OCI-LY7 (cell line): ENCODE measurements at regions not wholly inside any gene's neighbourhood (a gene's known extent, or its start where the extent isn't known, plus 50 kb on each side); places are given as distances from the start of the nearest gene placed in this dataset.

Source experiments
- BruUV-seq: library from RNA; stranded (reverse); fragments of 400-500 nt; replicated peaks from 2 replicates; lab custom pipeline; 2021; lab: Mats Ljungman, UMichigan
- CTCF ChIA-PET: fragments of 300-600 bp; sonication (Branson Sonifier 250); formaldehyde crosslinking; loops from one replicate; lab custom pipeline; 2022; ENCODE audit warnings: antibody characterized with exemption; ENCODE audit not compliant: unreplicated experiment; lab: Charles Lee
- POLR2A ChIA-PET: fragments of 300-600 bp; sonication (Branson Sonifier 250); formaldehyde crosslinking; loops from one replicate; lab custom pipeline; 2022; ENCODE audit warnings: antibody characterized with exemption; lab: Charles Lee
- DNase-seq: peaks from one replicate; pipeline ENCODE4 v3.0.0-alpha.2; 2015; ENCODE audit warnings: low spot score
- H2AFZ ChIP-seq: fragments of 200-600 bp; sonication (generic), shearing (Covaris generic); 2 replicates; pipeline ENCODE4 v1.6.1; 2014; ENCODE audit warnings: mild to moderate bottlenecking, antibody characterized with exemption, low read length, moderate library complexity
- H3K27ac ChIP-seq: fragments of 200-600 bp; sonication (generic); 2 replicates; pipeline ENCODE4 v1.5.1; 2014; ENCODE audit warnings: mixed run types, low read depth, mild to moderate bottlenecking, moderate library complexity, low read length, inconsistent platforms; ENCODE audit not compliant: poor library complexity, severe bottlenecking
- H3K36me3 ChIP-seq: fragments of 200-600 bp; sonication (generic); 2 replicates; pipeline ENCODE4 v1.6.1; 2014; ENCODE audit warnings: mild to moderate bottlenecking, antibody characterized with exemption, low read length, moderate library complexity, mixed read lengths; ENCODE audit not compliant: insufficient read depth
- H3K4me1 ChIP-seq: fragments of 200-600 bp; sonication (generic); 2 replicates; pipeline ENCODE4 v1.5.1; 2014; ENCODE audit warnings: mild to moderate bottlenecking, low read length; ENCODE audit not compliant: insufficient read depth, poor library complexity, severe bottlenecking
- H3K4me2 ChIP-seq: fragments of 200-600 bp; sonication (generic); 2 replicates; pipeline ENCODE4 v1.6.1; 2014; ENCODE audit warnings: mild to moderate bottlenecking, low read length
- H3K4me3 ChIP-seq: fragments of 200-600 bp; sonication (generic); 2 replicates; pipeline ENCODE4 v1.5.1; 2014; ENCODE audit warnings: mild to moderate bottlenecking, low read depth, low read length; ENCODE audit not compliant: poor library complexity, severe bottlenecking
- H3K79me2 ChIP-seq: fragments of 200-600 bp; sonication (generic); 2 replicates; pipeline ENCODE4 v1.6.1; 2016; ENCODE audit warnings: low read depth, mild to moderate bottlenecking, low read length, moderate library complexity, mixed read lengths; ENCODE audit not compliant: insufficient read depth
- H3K9me2 ChIP-seq: fragments of 200-600 bp; sonication (generic); 2 replicates; pipeline ENCODE4 v1.6.1; 2016; ENCODE audit warnings: mild to moderate bottlenecking, low read length, mixed read lengths; ENCODE audit not compliant: insufficient read depth
- H3K9me3 ChIP-seq: fragments of 200-600 bp; sonication (generic); 2 replicates; pipeline ENCODE4 v1.6.1; 2014; ENCODE audit warnings: mild to moderate bottlenecking, mixed run types, low read length, mixed read lengths
- H4K20me1 ChIP-seq: fragments of 200-600 bp; sonication (generic); 2 replicates; pipeline ENCODE4 v1.6.1; 2014; ENCODE audit warnings: mild to moderate bottlenecking, antibody characterized with exemption, low read length, moderate library complexity, mixed read lengths; ENCODE audit not compliant: insufficient read depth
- EZH2phosphoT487 ChIP-seq: fragments of 200-600 bp; sonication (generic); IDR thresholded peaks from 2 replicates; pipeline ENCODE4 v1.6.1; 2018; ENCODE audit warnings: low read depth, borderline replicate concordance, mild to moderate bottlenecking, mixed run types, antibody characterized with exemption, low read length, moderate library complexity, mixed read lengths
- intact Hi-C: fragments of 100-400 bp; cut with micrococcal nuclease; formaldehyde crosslinking; loops from one replicate; pipeline ENCODE4 v1.10.0; 2022; ENCODE audit not compliant: unreplicated experiment
- TF ChIP-seq, protein P1 (sequence below): fragments of 200-600 bp; sonication (generic); conservative IDR thresholded peaks from 2 replicates; pipeline ENCODE4 v1.5.1; 2014; ENCODE audit warnings: mild to moderate bottlenecking, antibody characterized with exemption, low read length, moderate library complexity, mixed read lengths

- no peak overlapping the region for H2AFZ ChIP-seq
- no peaks in the 10 kb centered on the region for H3K9me2 ChIP-seq
- no peaks in the 10 kb centered on the region for H3K36me3 ChIP-seq
- no peak overlapping the region for H3K4me3 ChIP-seq
- ChIA-PET POLR2A (no interaction called here), CTCF (no interaction called here)
- H3K4me2 ChIP-seq = no peak overlapping the region
- DNase-seq = no peak
- no peaks in the 10 kb centered on the region for H4K20me1 ChIP-seq
- BruUV-seq = no TSS peak
- TF ChIP-seq EZH2phosphoT487 = no peak
- TF ChIP-seq, protein P1, sequence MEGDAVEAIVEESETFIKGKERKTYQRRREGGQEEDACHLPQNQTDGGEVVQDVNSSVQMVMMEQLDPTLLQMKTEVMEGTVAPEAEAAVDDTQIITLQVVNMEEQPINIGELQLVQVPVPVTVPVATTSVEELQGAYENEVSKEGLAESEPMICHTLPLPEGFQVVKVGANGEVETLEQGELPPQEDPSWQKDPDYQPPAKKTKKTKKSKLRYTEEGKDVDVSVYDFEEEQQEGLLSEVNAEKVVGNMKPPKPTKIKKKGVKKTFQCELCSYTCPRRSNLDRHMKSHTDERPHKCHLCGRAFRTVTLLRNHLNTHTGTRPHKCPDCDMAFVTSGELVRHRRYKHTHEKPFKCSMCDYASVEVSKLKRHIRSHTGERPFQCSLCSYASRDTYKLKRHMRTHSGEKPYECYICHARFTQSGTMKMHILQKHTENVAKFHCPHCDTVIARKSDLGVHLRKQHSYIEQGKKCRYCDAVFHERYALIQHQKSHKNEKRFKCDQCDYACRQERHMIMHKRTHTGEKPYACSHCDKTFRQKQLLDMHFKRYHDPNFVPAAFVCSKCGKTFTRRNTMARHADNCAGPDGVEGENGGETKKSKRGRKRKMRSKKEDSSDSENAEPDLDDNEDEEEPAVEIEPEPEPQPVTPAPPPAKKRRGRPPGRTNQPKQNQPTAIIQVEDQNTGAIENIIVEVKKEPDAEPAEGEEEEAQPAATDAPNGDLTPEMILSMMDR = no peak
- no peak overlapping the region for H3K27ac ChIP-seq
- no peaks in the 10 kb centered on the region for H3K9me3 ChIP-seq
- no peaks in the 10 kb centered on the region for H3K79me2 ChIP-seq
- no peaks in the 10 kb centered on the region for H3K4me1 ChIP-seq
- intact Hi-C loops = no loop called here
Observed at GRCh38 chrX:121903961-121904360, 856.6 kb downstream of the GLUD2 start.

DNA sequence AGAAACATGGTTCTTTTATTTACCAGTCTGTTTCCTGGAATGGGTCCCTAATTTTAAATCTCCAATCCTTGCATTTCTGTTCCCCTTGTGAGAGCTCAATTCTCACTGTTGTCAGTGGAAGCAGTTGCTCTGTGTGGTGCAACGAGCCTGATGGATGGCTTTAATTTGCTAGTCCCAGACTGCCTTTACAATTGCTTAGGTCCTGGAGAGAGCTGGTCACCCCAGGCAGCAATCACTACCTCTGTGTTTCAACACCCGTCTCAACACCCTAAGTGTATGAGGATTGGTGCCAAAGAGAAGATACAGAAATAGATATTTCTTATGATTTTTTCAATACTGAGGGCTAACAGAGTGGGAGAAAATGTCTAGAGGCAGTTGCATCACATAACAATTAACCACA lies 873.8 kb downstream of the GLUD2 start:
- H3K36me3 ChIP-seq = no peaks in the 10 kb centered on the region
- intact Hi-C loops = no loop called here
- CTCF ChIA-PET = no interaction called here

DNA sequence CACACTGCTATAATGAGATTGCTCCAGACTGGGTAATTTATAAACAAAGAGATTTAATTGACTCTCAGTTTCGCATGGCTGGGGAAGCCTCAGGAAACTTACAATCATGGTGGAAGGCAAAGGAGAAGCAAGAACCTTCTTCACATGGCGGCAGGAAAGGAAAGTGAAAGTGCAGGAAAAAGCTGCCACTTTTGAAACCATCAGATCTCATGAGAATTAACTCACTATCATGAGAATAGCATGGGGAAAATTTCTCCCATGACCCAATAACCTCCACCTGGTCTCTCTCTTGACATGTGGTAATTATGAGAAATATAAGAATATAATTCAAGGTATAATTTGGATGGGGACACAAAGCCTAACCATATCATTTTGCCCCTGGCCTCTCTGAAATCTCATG lies 884.2 kb downstream of the GLUD2 start:
- Histone ChIP-seq H3K36me3 (no peaks in the 10 kb centered on the region), H3K79me2 (no peaks in the 10 kb centered on the region), H4K20me1 (no peaks in the 10 kb centered on the region), H3K27ac (no peak overlapping the region), H2AFZ (no peak overlapping the region), H3K4me3 (no peak overlapping the region), H3K4me1 (no peaks in the 10 kb centered on the region), H3K4me2 (no peak overlapping the region), H3K9me3 (no peaks in the 10 kb centered on the region), H3K9me2 (no peaks in the 10 kb centered on the region)
- no peak for DNase-seq
- ChIA-PET CTCF (no interaction called here), POLR2A (no interaction called here)
- intact Hi-C loops = no loop called here
- TF ChIP-seq, protein P1 = no peak
- no peak for TF ChIP-seq EZH2phosphoT487
- BruUV-seq = no TSS peak

More for the DNA sequence above, 873.8 kb downstream of the GLUD2 start:
- no peak overlapping the region for H2AFZ ChIP-seq
- H4K20me1 ChIP-seq = no peaks in the 10 kb centered on the region
- no peaks in the 10 kb centered on the region for H3K4me1 ChIP-seq
- no peak overlapping the region for H3K4me2 ChIP-seq
- H3K27ac ChIP-seq = no peak overlapping the region
- no peaks in the 10 kb centered on the region for H3K79me2 ChIP-seq
- TF ChIP-seq, protein P1 = no peak
- TF ChIP-seq EZH2phosphoT487 = no peak
- DNase-seq = no peak
- POLR2A ChIA-PET = no interaction called here
- no TSS peak for BruUV-seq
- H3K9me2 ChIP-seq = no peaks in the 10 kb centered on the region
- H3K4me3 ChIP-seq = no peak overlapping the region
- H3K9me3 ChIP-seq = no peaks in the 10 kb centered on the region
